ENCODE measurements at regions not wholly inside any gene's neighbourhood (a gene's known extent, or its start where the extent isn't known, plus 50 kb on each side); places are given as distances from the start of the nearest gene placed in this dataset.

GRCh38 chr4:110290511-110290910 is 92.1 kb upstream of the ELOVL6 start:
- H3K79me2 ChIP-seq (ENCODE audit: insufficient read depth, low read length) = no peaks in the 10 kb centered on the region
- H3K79me1 ChIP-seq (ENCODE audit: insufficient read depth, low read depth, low read length, poor library complexity, severe bottlenecking) = no peaks in the 10 kb centered on the region
- no peak for TF ChIP-seq CTCF (conservative IDR thresholded peaks at IDR 0.05)
- no peak overlapping the region for H3T11ph ChIP-seq (ENCODE audit: low read length)
- no peaks in the 10 kb centered on the region for H3K23me2 ChIP-seq (ENCODE audit: insufficient read length, low read depth, low read length, poor library complexity, severe bottlenecking)
- H3K27ac Mint-ChIP-seq = no peak overlapping the region
- H3K9ac ChIP-seq (ENCODE audit: extremely low read depth, insufficient read length, low read length) = no peak overlapping the region
- H2BK12ac ChIP-seq (ENCODE audit: insufficient read length, low read depth, low read length) = no peak overlapping the region
- no CpG with 5 or more reads among the region's 1 CpG for WGBS (ENCODE audit: extremely low coverage, insufficient read length, low lambda C conversion rate)
- H3K27me3 Mint-ChIP-seq (ENCODE audit: low read depth) = no peaks in the 10 kb centered on the region
- H2BK120ac ChIP-seq (ENCODE audit: low read depth, low read length, poor library complexity, severe bottlenecking) = no peak overlapping the region
- no peak overlapping the region for H2AFZ ChIP-seq (ENCODE audit: low read length)
- no peaks in the 10 kb centered on the region; a peak in 2 of 5 replicates for H3K9me3 Mint-ChIP-seq
- no peak overlapping the region for H2AK5ac ChIP-seq (ENCODE audit: insufficient read length, low read length)
- H3K23ac ChIP-seq (ENCODE audit: insufficient read length, low read depth, low read length) = no peak overlapping the region
- no peaks in the 10 kb centered on the region for H4K20me1 ChIP-seq (ENCODE audit: control insufficient read depth, insufficient read depth, insufficient read length)
- H3K4me2 ChIP-seq (ENCODE audit: insufficient read depth, insufficient read length, low read length) = no peak overlapping the region
- H4K5ac ChIP-seq (ENCODE audit: insufficient read length, low read depth, low read length) = no peak overlapping the region
- no peak overlapping the region for H3K27ac ChIP-seq (ENCODE audit: insufficient read length, low read depth, low read length)
- H3K4ac ChIP-seq (ENCODE audit: low read depth, low read length) = no peak overlapping the region
- no peak for DNase-seq
- no peaks in the 10 kb centered on the region for H3K27me3 ChIP-seq (ENCODE audit: insufficient read depth, low read length)
- no peak overlapping the region for H3K56ac ChIP-seq (ENCODE audit: insufficient read length, low read depth, low read length)
- no peaks in the 10 kb centered on the region; the same call in 1 of the 2 replicates for H3K4me1 ChIP-seq (ENCODE audit: insufficient read depth, low read length)
- H3K18ac ChIP-seq (ENCODE audit: insufficient read length, low read depth, low read length) = no peak overlapping the region
- H2BK5ac ChIP-seq (ENCODE audit: insufficient read length, low read length) = no peak overlapping the region
- no peak overlapping the region for H4K8ac ChIP-seq (replicated peaks; ENCODE audit: insufficient read length, low read depth, low read length)
- no peak overlapping the region for H3K14ac ChIP-seq (ENCODE audit: insufficient read depth, low read length)
- no peak overlapping the region for H2BK20ac ChIP-seq (ENCODE audit: low read depth, low read length, poor library complexity, severe bottlenecking)
- H3K4me3 Mint-ChIP-seq = no peak overlapping the region
- H4K91ac ChIP-seq (ENCODE audit: insufficient read length, low read depth, low read length) = no peak overlapping the region
- H3K36me3 Mint-ChIP-seq (ENCODE audit: insufficient read depth in 1 of 3, low read depth in 3 of 3) = no peaks in the 10 kb centered on the region; a peak in 1 of 7 replicates
- no peaks in the 10 kb centered on the region; a peak in 2 of 4 replicates for H3K4me1 Mint-ChIP-seq
- H3K9me3 ChIP-seq (ENCODE audit: control insufficient read depth, low read depth, low read length) = no peaks in the 10 kb centered on the region
- no peak overlapping the region for H2BK15ac ChIP-seq (ENCODE audit: low read depth, low read length)

Measured in H9 (cell line).